Hepatocyte (in vitro differentiated cells): ENCODE measurements at regions not wholly inside any gene's neighbourhood (a gene's known extent, or its start where the extent isn't known, plus 50 kb on each side); places are given as distances from the start of the nearest gene placed in this dataset.

Experiments
- EZH2 ChIP-seq: fragments of 200-600 bp; sonication (generic); IDR thresholded peaks from 2 replicates; pipeline ENCODE4 v1.6.1; 2016; ENCODE audit warnings: antibody characterized with exemption, mild to moderate bottlenecking, borderline replicate concordance
- EZH2phosphoT487 ChIP-seq: fragments of 200-600 bp; sonication (generic); IDR thresholded peaks from one replicate; pipeline ENCODE4 v1.6.1; 2018; ENCODE audit warnings: antibody characterized with exemption, mild to moderate bottlenecking, low read depth, moderate library complexity; ENCODE audit not compliant: unreplicated experiment, severe bottlenecking
- TF ChIP-seq, protein P1 (sequence below): fragments of 200-600 bp; sonication (generic); IDR thresholded peaks from 2 replicates; pipeline ENCODE4 v1.5.1; 2016; ENCODE audit warnings: antibody characterized with exemption, mild to moderate bottlenecking; ENCODE audit not compliant: poor library complexity

DNA sequence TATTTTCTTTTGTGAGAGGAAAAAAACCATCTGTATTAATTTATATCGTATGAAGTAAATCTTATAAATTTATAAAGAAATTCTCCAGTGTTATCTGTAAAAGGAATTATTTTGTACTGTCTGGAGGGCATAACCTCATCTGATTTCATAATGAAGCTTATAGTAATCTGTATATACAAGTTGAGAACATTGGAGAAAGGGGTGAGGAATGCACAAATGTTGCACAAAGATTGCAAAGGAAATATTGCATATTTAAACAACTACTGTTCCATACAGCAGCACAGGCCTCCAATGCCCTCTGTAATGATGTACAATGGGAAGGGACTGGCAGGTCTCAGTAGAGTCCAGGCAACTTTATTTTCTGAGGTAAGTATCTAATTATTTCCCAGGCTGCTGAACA is 50.8 kb upstream of the KCNJ16 start:
- TF ChIP-seq, protein P1, sequence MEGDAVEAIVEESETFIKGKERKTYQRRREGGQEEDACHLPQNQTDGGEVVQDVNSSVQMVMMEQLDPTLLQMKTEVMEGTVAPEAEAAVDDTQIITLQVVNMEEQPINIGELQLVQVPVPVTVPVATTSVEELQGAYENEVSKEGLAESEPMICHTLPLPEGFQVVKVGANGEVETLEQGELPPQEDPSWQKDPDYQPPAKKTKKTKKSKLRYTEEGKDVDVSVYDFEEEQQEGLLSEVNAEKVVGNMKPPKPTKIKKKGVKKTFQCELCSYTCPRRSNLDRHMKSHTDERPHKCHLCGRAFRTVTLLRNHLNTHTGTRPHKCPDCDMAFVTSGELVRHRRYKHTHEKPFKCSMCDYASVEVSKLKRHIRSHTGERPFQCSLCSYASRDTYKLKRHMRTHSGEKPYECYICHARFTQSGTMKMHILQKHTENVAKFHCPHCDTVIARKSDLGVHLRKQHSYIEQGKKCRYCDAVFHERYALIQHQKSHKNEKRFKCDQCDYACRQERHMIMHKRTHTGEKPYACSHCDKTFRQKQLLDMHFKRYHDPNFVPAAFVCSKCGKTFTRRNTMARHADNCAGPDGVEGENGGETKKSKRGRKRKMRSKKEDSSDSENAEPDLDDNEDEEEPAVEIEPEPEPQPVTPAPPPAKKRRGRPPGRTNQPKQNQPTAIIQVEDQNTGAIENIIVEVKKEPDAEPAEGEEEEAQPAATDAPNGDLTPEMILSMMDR = no peak
- TF ChIP-seq EZH2phosphoT487 (no peak), EZH2 (no peak)
